Muscle of arm (tissue), 1 donor: ENCODE measurements at regions not wholly inside any gene's neighbourhood (a gene's known extent, or its start where the extent isn't known, plus 50 kb on each side); places are given as distances from the start of the nearest gene placed in this dataset.

Experiments used
- DNase-seq: peaks from one replicate; pipeline ENCODE4 v3.0.0-alpha.2; 2013

DNA sequence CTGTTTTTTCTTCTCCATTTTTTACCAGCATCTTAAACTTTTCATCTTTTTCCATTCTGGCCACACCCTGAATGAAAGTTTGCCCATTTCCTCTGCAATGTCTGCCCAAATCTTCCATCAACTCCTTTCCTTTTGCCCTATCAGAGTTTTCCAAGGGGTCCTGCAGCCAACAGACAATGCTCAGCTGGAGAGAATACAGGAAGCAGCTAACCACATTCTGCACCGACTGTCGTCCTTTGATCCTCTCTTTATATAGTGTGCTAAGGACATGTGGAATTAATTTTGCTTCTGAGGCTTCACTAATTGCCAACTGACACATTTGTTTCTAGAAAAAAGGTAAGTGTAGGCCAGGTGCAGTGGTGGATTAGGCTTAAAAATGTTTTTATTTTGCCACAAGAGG, 50.5 kb upstream of the DLX2 start:
- no peak for DNase-seq

- no peak for DNase-seq
Observed at GRCh38 chr2:172153757-172154156, 51.1 kb upstream of the DLX2 start.

- no peak for DNase-seq
Observed at GRCh38 chr2:172155752-172156151, 53.1 kb upstream of the DLX2 start.

- DNase-seq = no peak
Observed at GRCh38 chr2:172160839-172161238, 58.1 kb upstream of the DLX2 start.

DNA sequence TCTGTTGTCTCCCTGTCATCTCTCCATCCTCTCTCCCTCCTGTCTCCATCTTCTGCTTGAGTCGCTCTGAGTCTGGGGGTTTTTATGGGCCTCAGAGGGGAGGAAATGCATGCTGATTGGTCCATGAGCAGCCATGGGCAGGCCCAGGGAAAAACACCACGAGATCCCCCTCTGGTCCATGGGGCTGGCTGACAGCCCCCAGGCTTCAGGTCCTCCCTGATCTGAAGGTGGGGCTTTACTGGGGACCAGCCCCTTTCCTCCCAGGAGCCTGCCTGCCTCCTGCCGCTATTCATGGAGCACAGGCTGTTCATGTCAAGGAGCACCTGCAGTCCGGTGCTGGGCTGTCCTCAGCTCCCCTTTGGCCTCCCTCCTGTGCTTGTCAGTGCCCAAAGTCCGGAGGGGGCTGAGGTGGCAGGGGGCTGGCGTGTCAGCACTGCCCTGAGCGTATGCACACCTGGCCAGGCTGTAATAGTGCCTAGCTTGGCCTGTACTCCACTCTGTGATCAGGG, 59.6 kb upstream of the DLX2 start:
- no peak for DNase-seq

GRCh38 chr2:172162739-172163336, 60.1 kb upstream of the DLX2 start:
- no peak for DNase-seq

- no peak for DNase-seq
Observed at GRCh38 chr2:172168917-172169346, 66.2 kb upstream of the DLX2 start.

DNA sequence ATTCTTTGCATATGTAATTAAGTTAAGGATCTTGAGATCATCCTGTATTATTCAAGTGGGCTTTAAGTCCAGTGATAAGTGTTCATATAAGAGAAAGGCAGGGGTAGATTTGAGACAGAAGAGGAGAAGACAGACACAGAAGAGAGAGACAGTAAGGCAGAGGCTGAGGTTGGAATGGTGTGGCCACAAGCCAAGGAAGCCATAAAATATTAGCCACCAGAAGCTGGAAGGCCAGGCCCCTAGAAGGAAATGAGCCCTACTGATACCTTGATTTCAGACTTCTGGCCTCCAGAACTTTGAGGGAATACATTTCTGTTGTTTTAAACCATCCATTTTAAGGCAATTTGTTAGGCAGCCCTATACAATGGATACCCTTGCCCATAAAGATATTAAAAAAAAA, 66.9 kb upstream of the DLX2 start:
- no peak for DNase-seq

GRCh38 chr2:172172513-172173173, 69.9 kb upstream of the DLX2 start:
- DNase-seq = peak; percentile 53

GRCh38 chr2:172173174-172173706, 70.5 kb upstream of the DLX2 start:
- no peak for DNase-seq

DNA sequence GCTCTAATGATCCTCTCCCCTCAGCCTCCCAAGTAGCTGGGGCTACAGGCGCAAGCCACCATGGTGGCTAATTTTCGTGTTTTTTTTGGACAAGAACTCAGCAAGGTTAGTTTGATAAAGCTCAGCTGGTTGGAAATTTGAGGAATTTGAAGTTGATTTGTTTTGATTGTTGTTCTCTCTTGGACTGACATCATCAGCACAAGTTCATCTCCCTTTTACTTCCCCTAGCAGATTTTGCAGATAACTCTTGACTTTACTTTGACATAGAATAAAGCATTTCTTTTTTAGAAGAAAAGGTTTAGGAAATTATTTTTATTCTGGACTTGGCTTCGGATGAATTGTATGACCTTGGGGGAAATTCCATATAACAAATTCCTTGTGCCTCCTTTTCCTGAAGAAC, 74.9 kb upstream of the DLX2 start:
- DNase-seq = no peak

DNA sequence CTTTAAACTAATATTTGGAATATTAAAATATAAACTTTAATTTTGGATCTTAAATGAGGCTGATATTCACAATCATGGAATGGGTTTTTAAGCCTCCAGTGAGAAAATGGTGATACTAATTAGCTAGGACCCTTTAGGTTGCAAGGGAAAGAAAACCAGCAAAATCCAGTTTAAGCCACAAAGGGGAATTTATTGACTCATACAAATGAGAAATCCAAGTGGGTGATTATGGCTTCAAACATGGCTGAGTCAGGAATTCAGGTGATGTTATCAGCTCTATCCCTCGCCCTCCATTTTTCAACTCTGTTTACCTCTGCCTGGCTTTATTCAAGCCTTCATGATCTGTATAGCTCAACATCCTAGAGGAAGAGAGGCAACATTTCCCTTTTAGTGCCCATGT, 75.3 kb upstream of the DLX2 start:
- no peak for DNase-seq

DNA sequence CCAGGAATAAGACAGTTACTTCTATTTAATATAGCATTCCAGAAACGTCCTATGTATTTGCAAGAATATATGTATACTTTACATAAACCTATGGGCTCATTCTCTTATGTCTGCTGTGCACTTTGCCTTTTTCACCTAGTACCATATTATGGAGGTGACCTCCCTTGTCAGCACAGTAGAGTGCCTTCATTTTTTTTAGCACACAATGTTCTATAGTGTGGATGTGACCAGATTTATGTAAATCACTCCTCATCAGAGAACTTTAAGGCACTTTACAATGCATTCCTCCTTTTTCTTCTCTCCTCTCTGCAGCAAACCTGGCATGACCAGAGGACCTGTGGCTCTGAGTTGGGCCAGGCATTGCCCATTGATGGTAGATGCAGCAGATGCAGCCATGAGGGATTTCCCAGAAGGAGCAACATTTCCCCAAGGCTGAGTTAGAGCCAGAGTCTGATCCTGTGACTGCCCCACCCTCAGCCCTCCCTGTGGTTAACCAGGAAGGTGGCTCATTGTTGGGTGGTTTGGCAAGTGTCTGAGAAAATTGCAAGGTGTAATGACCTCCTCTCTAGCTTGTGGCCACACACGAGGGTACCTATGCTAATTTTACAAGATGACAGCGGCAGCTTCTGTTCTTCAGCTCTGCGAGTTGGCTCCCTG, 76.5 kb upstream of the DLX2 start:
- no peak for DNase-seq

- DNase-seq = no peak
Observed at GRCh38 chr2:172181840-172182239, 79.1 kb upstream of the DLX2 start.

DNA sequence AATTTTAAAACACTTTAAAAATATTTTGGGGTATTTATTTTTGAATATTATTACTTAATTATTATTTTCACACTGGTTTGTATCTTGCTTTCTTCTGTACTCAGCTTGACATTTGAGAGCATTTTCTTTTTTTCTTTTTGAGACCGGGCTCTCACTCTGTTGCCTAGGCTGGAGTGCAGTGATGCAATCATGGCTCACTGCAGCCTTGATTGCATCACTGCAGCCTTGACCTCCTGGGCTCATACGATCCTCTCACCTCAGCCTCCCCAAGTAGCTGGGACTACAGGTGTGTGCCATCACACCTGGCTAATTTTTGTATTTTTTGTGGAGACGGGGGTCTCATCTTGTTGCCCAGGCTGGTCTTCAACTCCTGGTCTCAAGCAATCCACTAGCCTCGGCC, 79.9 kb upstream of the DLX2 start:
- DNase-seq = no peak

- no peak for DNase-seq
Observed at GRCh38 chr2:172193331-172194089, 90.8 kb upstream of the DLX2 start.

GRCh38 chr2:172195836-172196376, 93.2 kb upstream of the DLX2 start:
- DNase-seq = no peak

DNA sequence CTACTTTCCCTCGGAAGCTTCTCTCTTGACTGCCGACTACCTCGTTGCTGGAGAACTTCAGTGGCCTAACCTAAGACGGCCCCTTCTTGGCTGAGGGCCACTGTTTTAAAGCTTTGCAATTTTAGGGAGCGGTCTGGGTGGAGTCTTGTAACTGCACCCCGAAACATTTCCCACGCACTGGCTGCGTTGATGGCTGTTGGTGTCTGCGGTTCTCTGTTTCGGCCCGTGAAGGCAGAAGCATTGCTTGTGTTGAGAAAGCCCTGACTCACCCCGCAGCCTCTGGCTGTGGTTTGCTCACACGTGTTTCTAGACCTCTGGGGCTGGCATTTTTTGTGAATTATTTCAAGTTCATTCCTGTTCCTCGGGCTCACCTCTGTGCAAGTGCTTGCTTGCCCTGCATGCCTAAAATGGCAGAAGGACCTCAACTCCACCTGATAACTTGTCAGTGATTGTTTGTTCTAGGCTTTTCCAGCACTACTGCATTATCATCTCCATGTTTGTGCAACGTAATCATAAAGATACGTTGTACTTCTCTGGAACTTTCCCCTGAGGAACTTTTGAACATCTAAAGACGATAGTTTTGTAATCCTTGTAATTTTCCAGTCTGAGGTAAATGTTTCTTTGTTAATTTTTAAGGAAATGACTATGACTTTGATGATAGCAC, 94.2 kb upstream of the DLX2 start:
- no peak for DNase-seq

DNA sequence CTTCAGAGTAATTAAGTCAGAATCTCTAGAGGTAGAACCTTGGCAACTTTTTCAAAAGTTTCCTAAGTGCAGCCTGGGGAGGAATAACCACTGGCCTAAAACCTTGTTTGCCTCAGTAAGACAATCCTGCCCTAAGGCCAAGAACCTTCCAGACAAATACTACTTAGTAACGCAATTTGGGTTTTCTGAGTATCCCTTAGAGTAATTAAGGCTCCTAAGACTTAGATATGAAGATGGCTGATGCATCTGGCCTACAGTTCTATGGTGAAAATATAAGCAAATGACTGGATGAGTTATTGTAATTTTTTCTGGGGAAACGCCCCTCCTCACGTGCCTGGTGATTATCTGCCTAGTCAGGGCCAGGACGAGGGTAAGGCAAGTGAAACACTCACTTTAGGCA, 95.7 kb upstream of the DLX2 start:
- DNase-seq = no peak

DNA sequence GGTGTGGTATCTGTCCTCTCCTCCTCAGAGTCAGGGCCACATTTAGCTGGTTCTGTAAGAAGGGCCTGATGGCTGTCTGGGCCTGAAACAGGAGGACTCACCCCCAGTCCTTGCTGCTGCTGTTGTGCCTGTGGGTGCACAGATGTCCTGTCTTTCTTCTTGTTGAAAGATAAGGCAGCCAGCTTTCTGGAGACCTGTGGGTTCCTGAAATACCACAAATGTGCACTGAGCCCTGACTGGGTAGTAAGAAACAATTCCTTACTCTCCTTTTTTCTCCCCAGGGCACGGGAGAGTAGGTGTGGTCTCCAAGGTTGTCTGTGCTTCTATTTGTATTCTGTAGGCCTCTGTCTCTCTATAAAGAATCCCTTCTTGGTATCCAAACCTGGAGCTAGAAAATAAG, 96.2 kb upstream of the DLX2 start:
- DNase-seq = no peak

DNA sequence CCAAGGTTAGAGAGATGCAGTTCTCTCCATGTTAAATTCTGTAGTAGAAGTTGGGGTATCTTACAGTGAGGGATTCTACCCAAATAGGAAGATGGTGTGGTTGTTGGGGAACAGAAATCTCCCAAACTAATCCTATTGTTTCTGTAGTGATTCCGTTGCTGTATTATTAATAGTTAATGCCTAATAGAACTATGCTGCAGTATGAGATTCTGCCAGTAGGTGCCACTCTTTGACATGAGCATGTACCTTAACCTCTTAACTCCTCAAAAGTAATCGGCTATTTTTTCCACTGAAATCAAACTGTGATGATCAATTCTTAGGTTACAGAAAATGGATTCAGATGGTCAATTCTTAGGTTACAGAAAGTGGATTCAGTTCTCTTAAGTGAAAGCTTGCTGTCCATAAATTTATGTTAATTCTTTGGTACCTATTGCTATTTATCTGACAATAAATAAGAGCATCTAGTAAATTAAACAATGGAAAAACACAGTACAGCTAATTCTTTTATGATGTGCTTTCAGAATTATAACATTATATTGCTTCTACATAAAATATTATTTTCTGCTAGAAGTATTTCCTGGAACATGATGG, 97.9 kb upstream of the DLX2 start:
- DNase-seq = no peak
